IMR-90 (cell line): ENCODE measurements at regions not wholly inside any gene's neighbourhood (a gene's known extent, or its start where the extent isn't known, plus 50 kb on each side); places are given as distances from the start of the nearest gene placed in this dataset.

Experiments
- ATAC-seq: fragments of 200-7000 bp; cut with Tn5 transposase; 2 replicates; pipeline ENCODE4 v1.9.1; 2020; ENCODE audit warnings: low read depth, mild to moderate bottlenecking, moderate library complexity
- BruUV-seq: library from RNA; stranded (reverse); fragments of 400-500 nt; replicated peaks from 2 replicates; lab custom pipeline; 2021; lab: Mats Ljungman, UMichigan
- CTCF ChIA-PET: fragments of 300-600 bp; formaldehyde crosslinking; extraction: SDS; loops from one replicate; lab custom pipeline; 2021; ENCODE audit warnings: antibody characterized with exemption; lab: Yijun Ruan, JAX
- POLR2A ChIA-PET: fragments of 300-600 bp; sonication (Branson Sonifier 250); formaldehyde crosslinking; loops from one replicate; lab custom pipeline; 2022; ENCODE audit warnings: antibody characterized with exemption; ENCODE audit not compliant: unreplicated experiment; lab: Charles Lee
- DNase-seq: peaks from one replicate; pipeline ENCODE4 v3.0.0; 2013
- H2AFZ ChIP-seq: replicated peaks from 2 replicates; pipeline ENCODE3; 2013; ENCODE audit warnings: low read length, mild to moderate bottlenecking; ENCODE audit not compliant: poor library complexity
- H2AK5ac ChIP-seq: 2 replicates; pipeline ENCODE4 v1.6.1; 2013; ENCODE audit warnings: low read depth, low read length, inconsistent platforms
- H2AK9ac ChIP-seq: replicated peaks from 2 replicates; pipeline ENCODE3; 2013; ENCODE audit warnings: mild to moderate bottlenecking, low read depth, low read length, moderate library complexity; ENCODE audit not compliant: poor library complexity
- H2BK120ac ChIP-seq: 2 replicates; pipeline ENCODE4 v1.6.1; 2013; ENCODE audit warnings: low read depth, low read length, inconsistent platforms
- H2BK15ac ChIP-seq: 3 replicates; pipeline ENCODE4 v1.6.1; 2013; ENCODE audit warnings: low read depth, low read length, inconsistent platforms
- H2BK20ac ChIP-seq: 2 replicates; pipeline ENCODE4 v1.6.1; 2013; ENCODE audit warnings: low read depth, mild to moderate bottlenecking, inconsistent platforms, low read length, moderate library complexity
- H2BK5ac ChIP-seq: 2 replicates; pipeline ENCODE4 v1.6.1; 2013; ENCODE audit warnings: mild to moderate bottlenecking, low read depth, low read length, inconsistent platforms; ENCODE audit not compliant: poor library complexity, severe bottlenecking
- H3K14ac ChIP-seq: replicated peaks from 2 replicates; pipeline ENCODE4 v1.6.1; 2013; ENCODE audit warnings: low read depth, low read length, inconsistent platforms
- H3K18ac ChIP-seq: 2 replicates; pipeline ENCODE4 v1.6.1; 2013; ENCODE audit warnings: low read depth, low read length, control low read depth
- H3K23ac ChIP-seq: 2 replicates; pipeline ENCODE4 v1.6.1; 2013; ENCODE audit warnings: low read depth, low read length, inconsistent platforms
- H3K27ac ChIP-seq: 2 replicates; pipeline ENCODE4 v1.5.1; 2013; ENCODE audit warnings: mild to moderate bottlenecking, control low read depth, low read length; ENCODE audit not compliant: insufficient read depth
- H3K27me3 ChIP-seq: 2 replicates; pipeline ENCODE4 v1.6.1; 2013; ENCODE audit warnings: low read length; ENCODE audit not compliant: control insufficient read depth, insufficient read depth
- H3K36me3 ChIP-seq: 2 replicates; pipeline ENCODE4 v1.6.1; 2013; ENCODE audit warnings: low read length, mixed read lengths; ENCODE audit not compliant: control insufficient read depth, insufficient read depth
- H3K4ac ChIP-seq: 2 replicates; pipeline ENCODE4 v1.6.1; 2013; ENCODE audit warnings: low read depth, low read length, inconsistent platforms
- H3K4me1 ChIP-seq: 2 replicates; pipeline ENCODE4 v1.6.1; 2013; ENCODE audit warnings: low read length, mixed read lengths; ENCODE audit not compliant: control insufficient read depth, insufficient read depth
- H3K4me2 ChIP-seq: 2 replicates; pipeline ENCODE4 v1.6.1; 2013; ENCODE audit warnings: low read depth, mild to moderate bottlenecking, control low read depth, low read length, moderate library complexity
- H3K4me3 ChIP-seq: 2 replicates; pipeline ENCODE4 v1.5.1; 2013; ENCODE audit warnings: low read depth, mild to moderate bottlenecking, control low read depth, low read length, moderate library complexity; ENCODE audit not compliant: insufficient read depth
- H3K56ac ChIP-seq: 2 replicates; pipeline ENCODE4 v1.6.1; 2013; ENCODE audit warnings: low read length, inconsistent platforms; ENCODE audit not compliant: insufficient read depth; ENCODE audit errors: extremely low read depth
- H3K79me1 ChIP-seq, 2 experiments: 2 replicates each; pipeline ENCODE4 v1.6.1; 2013; ENCODE audit warnings: low read length in 2 of 2, inconsistent platforms in 1 of 2, low read depth in 1 of 2
- H3K9ac ChIP-seq: 2 replicates; pipeline ENCODE4 v1.6.1; 2013; ENCODE audit warnings: low read depth, low read length, control low read depth
- H3K9me1 ChIP-seq: 2 replicates; pipeline ENCODE4 v1.6.1; 2013; ENCODE audit warnings: low read length, inconsistent platforms; ENCODE audit not compliant: insufficient read depth
- H3K9me3 ChIP-seq: 2 replicates; pipeline ENCODE4 v1.6.1; 2013; ENCODE audit warnings: low read length; ENCODE audit not compliant: control insufficient read depth, insufficient read depth
- H4K20me1 ChIP-seq: 2 replicates; pipeline ENCODE4 v1.6.1; 2013; ENCODE audit warnings: low read length, inconsistent platforms; ENCODE audit not compliant: insufficient read depth
- H4K5ac ChIP-seq: 2 replicates; pipeline ENCODE4 v1.6.1; 2013; ENCODE audit warnings: mild to moderate bottlenecking, low read depth, low read length, control low read depth
- H4K8ac ChIP-seq, 2 experiments: 2 replicates each; pipeline ENCODE4 v1.6.1; 2013; ENCODE audit warnings: low read depth in 2 of 2, low read length in 2 of 2, control low read depth in 1 of 2, inconsistent platforms in 1 of 2
- H4K91ac ChIP-seq: 2 replicates; pipeline ENCODE4 v1.6.1; 2013; ENCODE audit warnings: low read depth, low read length, inconsistent platforms; ENCODE audit not compliant: insufficient read depth
- BHLHE40 ChIP-seq: fragments of 150-350 bp; IDR thresholded peaks from 2 replicates; pipeline ENCODE4 v1.6.1; 2016; ENCODE audit warnings: mild to moderate bottlenecking, low read depth, low read length
- CEBPB ChIP-seq: IDR thresholded peaks from 2 replicates; pipeline ENCODE4 v1.6.1; 2012; ENCODE audit warnings: low read depth, low read length, improper control_type of control experiment
- CTCF ChIP-seq: conservative IDR thresholded peaks from 2 replicates; pipeline ENCODE4 v1.5.1; 2012; ENCODE audit warnings: mild to moderate bottlenecking, low read depth, low read length, improper control_type of control experiment
- ELK1 ChIP-seq: fragments of 150-350 bp; IDR thresholded peaks from 2 replicates; pipeline ENCODE4 v1.6.1; 2016; ENCODE audit warnings: low read depth, mild to moderate bottlenecking, low read length, moderate library complexity, borderline replicate concordance
- FOS ChIP-seq: fragments of 150-350 bp; IDR thresholded peaks from 2 replicates; pipeline ENCODE4 v1.6.1; 2016; ENCODE audit warnings: low read depth, low read length
- MAFK ChIP-seq: IDR thresholded peaks from 2 replicates; pipeline ENCODE4 v1.6.1; 2012; ENCODE audit warnings: low read depth, low read length, improper control_type of control experiment
- MAZ ChIP-seq: IDR thresholded peaks from 2 replicates; pipeline ENCODE4 v1.6.1; 2012; ENCODE audit warnings: low read depth, mild to moderate bottlenecking, low read length, improper control_type of control experiment, moderate library complexity, borderline replicate concordance
- NFE2L2 ChIP-seq: fragments of 150-350 bp; IDR thresholded peaks from 2 replicates; pipeline ENCODE4 v1.6.1; 2016; ENCODE audit warnings: low read depth, mild to moderate bottlenecking, low read length
- RAD21 ChIP-seq: IDR thresholded peaks from 2 replicates; pipeline ENCODE4 v1.6.1; 2012; ENCODE audit warnings: low read length, improper control_type of control experiment
- RCOR1 ChIP-seq: IDR thresholded peaks from 2 replicates; pipeline ENCODE4 v1.6.1; 2012; ENCODE audit warnings: mild to moderate bottlenecking, low read length, improper control_type of control experiment; ENCODE audit not compliant: insufficient replicate concordance
- SMC3 ChIP-seq: fragments of 150-350 bp; IDR thresholded peaks from 2 replicates; pipeline ENCODE4 v1.6.1; 2016; ENCODE audit warnings: low read depth, mild to moderate bottlenecking, antibody characterized with exemption, low read length, moderate library complexity
- USF2 ChIP-seq: fragments of 150-350 bp; IDR thresholded peaks from 2 replicates; pipeline ENCODE4 v1.6.1; 2017; ENCODE audit warnings: mild to moderate bottlenecking, antibody characterized with exemption, low read length, low read depth
- WGBS, 2 experiments: methylation state at CpG; one replicate each; pipeline versions ENCODE4 v1.1.5 to v1.1.7; 2013; ENCODE audit warnings: missing lambda C conversion rate in 2 of 2; ENCODE audit not compliant: insufficient read length in 1 of 2; ENCODE audit errors: extremely low coverage in 2 of 2; 5-methylcytosine and 5-hydroxymethylcytosine counted together
- dilution Hi-C: fragments of 300-500 bp; cut with HindIII; formaldehyde crosslinking; loops from one replicate; pipeline ENCODE4 v1.14.3; 2018; ENCODE audit warnings: low sequenced_read_pairs; ENCODE audit not compliant: unreplicated experiment
- in situ Hi-C: fragments of 300-500 bp; cut with MboI; formaldehyde crosslinking; loops from 3 replicates; pipeline ENCODE4 v1.14.3; 2019; ENCODE audit warnings: low sequenced_read_pairs, inconsistent platforms, mixed read lengths
- intact Hi-C: fragments of 100-400 bp; cut with micrococcal nuclease; formaldehyde crosslinking; loops from 2 replicates; pipeline ENCODE4 v1.10.0; 2022

- DNase-seq = no peak
- Histone ChIP-seq H3K27me3 (peaks cover 30% of the 10 kb centered on the region), H2AK9ac (no peak overlapping the region), H3K14ac (no peak overlapping the region), H3K23ac (no peak overlapping the region), H3K9ac (no peak overlapping the region), H2AFZ (peak overlapping the region; percentile 8), H3K4ac (no peak overlapping the region), H4K20me1 (no peaks in the 10 kb centered on the region), H3K4me3 (no peak overlapping the region), H2BK5ac (no peak overlapping the region), H2BK120ac (no peak overlapping the region), H3K9me1 (no peaks in the 10 kb centered on the region), H2BK20ac (no peak overlapping the region), H3K56ac (no peak overlapping the region), H2AK5ac (no peak overlapping the region), H3K36me3 (no peaks in the 10 kb centered on the region), H2BK15ac (no peak overlapping the region), H3K4me2 (peak overlapping the region; percentile 42; the same call in 1 of the 2 replicates), H3K79me1 (no peaks in the 10 kb centered on the region), H3K9me3 (no peaks in the 10 kb centered on the region), H4K8ac (no peak overlapping the region), H3K18ac (no peak overlapping the region), H4K5ac (no peak overlapping the region), H3K4me1 (no peaks in the 10 kb centered on the region), H3K27ac (no peak overlapping the region), H4K91ac (no peak overlapping the region)
- dilution Hi-C loops (no loop called here), intact Hi-C loops (no loop called here), in situ Hi-C loops (no loop called here)
- CTCF ChIA-PET = no interaction called here
- 10% methylated on average over 12 of the region's 26 CpGs; no CpG with 5 or more reads in 1 of the 2 experiments for WGBS, 2 experiments
- ATAC-seq = no peak
- POLR2A ChIA-PET = no interaction called here
- no peak for TF ChIP-seq SMC3
- no peak for TF ChIP-seq USF2
- no peak for TF ChIP-seq CEBPB
- TF ChIP-seq BHLHE40 = no peak
- TF ChIP-seq RAD21 = no peak
- no peak for TF ChIP-seq RCOR1
- TF ChIP-seq CTCF = no peak
- TF ChIP-seq NFE2L2 = no peak
- no peak for TF ChIP-seq FOS
- no peak for TF ChIP-seq MAZ
- no peak for TF ChIP-seq ELK1
- no peak for TF ChIP-seq MAFK
- BruUV-seq = no TSS peak
These were observed 108.8 kb downstream of the KCTD15 start for GRCh38 chr19:33905473-33905936.
